Trophoblast cell (in vitro differentiated cells and primary cell): ENCODE measurements at regions not wholly inside any gene's neighbourhood (a gene's known extent, or its start where the extent isn't known, plus 50 kb on each side); places are given as distances from the start of the nearest gene placed in this dataset.

Experiments used
- DNase-seq, 2 donors: peaks; one replicate each; pipeline ENCODE4 v3.0.0-alpha.2; 2016
- H2AFZ ChIP-seq: 2 replicates; pipeline ENCODE4 v1.6.1; 2013; ENCODE audit warnings: low read length, moderate library complexity, mild to moderate bottlenecking; ENCODE audit not compliant: insufficient read depth, poor library complexity
- H2AK5ac ChIP-seq: 2 replicates; pipeline ENCODE4 v1.6.1; 2013; ENCODE audit warnings: mild to moderate bottlenecking, low read length
- H2BK120ac ChIP-seq: 2 replicates; pipeline ENCODE4 v1.6.1; 2013; ENCODE audit warnings: low read length, mild to moderate bottlenecking, moderate library complexity; ENCODE audit not compliant: insufficient read depth, poor library complexity
- H2BK12ac ChIP-seq: 2 replicates; pipeline ENCODE4 v1.6.1; 2013; ENCODE audit warnings: mild to moderate bottlenecking, low read length, moderate library complexity
- H2BK5ac ChIP-seq: 2 replicates; pipeline ENCODE4 v1.6.1; 2013; ENCODE audit warnings: low read length, low read depth, moderate library complexity, mild to moderate bottlenecking; ENCODE audit not compliant: poor library complexity
- H3K14ac ChIP-seq: 2 replicates; pipeline ENCODE4 v1.6.1; 2013; ENCODE audit warnings: mild to moderate bottlenecking, low read length
- H3K18ac ChIP-seq: 2 replicates; pipeline ENCODE4 v1.6.1; 2013; ENCODE audit warnings: mild to moderate bottlenecking, low read length
- H3K23ac ChIP-seq: 2 replicates; pipeline ENCODE4 v1.6.1; 2013; ENCODE audit warnings: low read length
- H3K27ac ChIP-seq: 2 replicates; pipeline ENCODE4 v1.5.1; 2013; ENCODE audit warnings: low read depth, mild to moderate bottlenecking, inconsistent platforms, low read length, moderate library complexity
- H3K27me3 ChIP-seq: 2 replicates; pipeline ENCODE4 v1.6.1; 2013; ENCODE audit warnings: inconsistent platforms, mild to moderate bottlenecking, low read length, moderate library complexity; ENCODE audit not compliant: insufficient read depth
- H3K36me3 ChIP-seq, 2 experiments: 1 replicate in 1 of 2; 2 replicates in 1 of 2; pipeline ENCODE4 v1.6.1; 2013; ENCODE audit warnings: low read length in 2 of 2, mild to moderate bottlenecking in 2 of 2, moderate library complexity in 1 of 2; ENCODE audit not compliant: insufficient read depth in 2 of 2, control insufficient read depth in 1 of 2
- H3K4ac ChIP-seq: 2 replicates; pipeline ENCODE4 v1.6.1; 2013; ENCODE audit warnings: low read depth, mild to moderate bottlenecking, low read length, moderate library complexity
- H3K4me1 ChIP-seq, 2 experiments: 1 replicate in 1 of 2; 2 replicates in 1 of 2; pipeline ENCODE4 v1.6.1; 2013; ENCODE audit warnings: low read length in 2 of 2, mild to moderate bottlenecking in 2 of 2, moderate library complexity in 1 of 2; ENCODE audit not compliant: insufficient read depth in 2 of 2, control insufficient read depth in 1 of 2
- H3K4me2 ChIP-seq: 2 replicates; pipeline ENCODE4 v1.6.1; 2013; ENCODE audit warnings: inconsistent platforms, mild to moderate bottlenecking, low read length, moderate library complexity
- H3K4me3 ChIP-seq: 2 replicates; pipeline ENCODE4 v1.5.1; 2013; ENCODE audit warnings: mild to moderate bottlenecking, low read depth, low read length, inconsistent platforms
- H3K79me1 ChIP-seq: one replicate; pipeline ENCODE4 v1.6.1; 2013; ENCODE audit warnings: low read length
- H3K79me2 ChIP-seq: 2 replicates; pipeline ENCODE4 v1.6.1; 2013; ENCODE audit warnings: low read length, mild to moderate bottlenecking; ENCODE audit not compliant: control insufficient read depth, insufficient read depth, poor library complexity
- H3K9ac ChIP-seq: 2 replicates; pipeline ENCODE4 v1.6.1; 2013; ENCODE audit warnings: mild to moderate bottlenecking, low read length
- H3K9me3 ChIP-seq: 2 replicates; pipeline ENCODE4 v1.6.1; 2013; ENCODE audit warnings: low read depth, mild to moderate bottlenecking, control low read depth, inconsistent platforms, low read length; ENCODE audit not compliant: insufficient read depth
- H4K12ac ChIP-seq: 2 replicates; pipeline ENCODE4 v1.6.1; 2013; ENCODE audit warnings: low read depth, mild to moderate bottlenecking, low read length, moderate library complexity
- H4K8ac ChIP-seq: 2 replicates; pipeline ENCODE4 v1.6.1; 2013; ENCODE audit warnings: low read depth, mild to moderate bottlenecking, low read length, moderate library complexity
- H4K91ac ChIP-seq: one replicate; pipeline ENCODE4 v1.6.1; 2013; ENCODE audit warnings: low read depth, mild to moderate bottlenecking, low read length, moderate library complexity
- WGBS: extraction: QIAGEN DNeasy Blood & Tissue Kit; methylation state at CpG from one replicate; pipeline ENCODE4 v1.1.7; 2013; ENCODE audit warnings: missing lambda C conversion rate; ENCODE audit not compliant: insufficient read length, insufficient coverage; ENCODE audit errors: extremely low coverage; 5-methylcytosine and 5-hydroxymethylcytosine counted together

- Histone ChIP-seq H3K23ac (no peak overlapping the region), H2BK5ac (no peak overlapping the region), H2BK120ac (no peak overlapping the region), H4K8ac (no peak overlapping the region), H3K27me3 (no peaks in the 10 kb centered on the region), H3K36me3 (no peaks in the 10 kb centered on the region), H3K14ac (no peak overlapping the region), H3K4me3 (no peak overlapping the region), H2AFZ (no peak overlapping the region), H3K4ac (no peak overlapping the region), H3K27ac (no peak overlapping the region), H3K18ac (no peak overlapping the region), H3K4me1 (peaks cover 0 to 7% of the 10 kb centered on the region in 2 experiments), H3K79me2 (no peaks in the 10 kb centered on the region), H3K79me1 (peaks cover 2% of the 10 kb centered on the region), H3K9me3 (no peaks in the 10 kb centered on the region), H4K91ac (no peak overlapping the region), H2AK5ac (no peak overlapping the region), H3K9ac (no peak overlapping the region), H3K4me2 (no peak overlapping the region), H4K12ac (no peak overlapping the region), H2BK12ac (no peak overlapping the region)
- no CpG with 5 or more reads among the region's 1 CpG for WGBS
- DNase-seq: no peak
Measured at GRCh38 chr1:81437213-81437612, 363.5 kb upstream of the ADGRL2 start.

DNA sequence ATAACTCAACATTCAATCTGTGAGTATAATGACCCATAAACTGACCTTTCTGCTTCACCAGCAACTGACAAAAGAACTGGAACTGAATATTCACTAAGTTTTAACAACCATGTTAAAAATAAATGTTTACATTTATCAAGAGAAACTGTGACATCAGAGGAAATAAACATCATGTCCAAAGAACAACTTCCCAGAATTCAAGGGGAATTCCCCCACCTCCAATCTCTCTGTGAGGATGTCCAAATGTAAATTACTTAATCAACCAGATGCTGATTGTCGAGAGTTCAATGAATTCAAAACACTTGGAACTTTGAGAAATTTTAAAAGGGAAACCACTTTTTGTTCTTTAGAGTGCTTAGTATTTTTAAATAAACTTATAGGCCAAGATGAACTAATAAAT, 365.6 kb upstream of the ADGRL2 start:
- no peak overlapping the region for H3K4me3 ChIP-seq
- no peak overlapping the region for H4K91ac ChIP-seq
- H3K36me3 ChIP-seq: no peaks in the 10 kb centered on the region
- H4K8ac ChIP-seq: no peak overlapping the region
- no peak for DNase-seq
- H2AK5ac ChIP-seq: no peak overlapping the region
- no peak overlapping the region for H3K27ac ChIP-seq
- H2BK12ac ChIP-seq: no peak overlapping the region
- H2BK5ac ChIP-seq: no peak overlapping the region
- peaks cover 8% of the 10 kb centered on the region for H3K79me1 ChIP-seq
- no peak overlapping the region for H3K18ac ChIP-seq
- peaks cover 2 to 13% of the 10 kb centered on the region in 2 experiments for H3K4me1 ChIP-seq
- no peak overlapping the region for H3K9ac ChIP-seq
- H3K4ac ChIP-seq: no peak overlapping the region
- H3K79me2 ChIP-seq: no peaks in the 10 kb centered on the region
- WGBS: no CpG with 5 or more reads among the region's 1 CpG
- no peak overlapping the region for H2AFZ ChIP-seq
- H3K23ac ChIP-seq: no peak overlapping the region
- H3K27me3 ChIP-seq: no peaks in the 10 kb centered on the region
- H3K4me2 ChIP-seq: no peak overlapping the region
- no peaks in the 10 kb centered on the region for H3K9me3 ChIP-seq
- H4K12ac ChIP-seq: no peak overlapping the region
- no peak overlapping the region for H3K14ac ChIP-seq
- H2BK120ac ChIP-seq: no peak overlapping the region

DNA sequence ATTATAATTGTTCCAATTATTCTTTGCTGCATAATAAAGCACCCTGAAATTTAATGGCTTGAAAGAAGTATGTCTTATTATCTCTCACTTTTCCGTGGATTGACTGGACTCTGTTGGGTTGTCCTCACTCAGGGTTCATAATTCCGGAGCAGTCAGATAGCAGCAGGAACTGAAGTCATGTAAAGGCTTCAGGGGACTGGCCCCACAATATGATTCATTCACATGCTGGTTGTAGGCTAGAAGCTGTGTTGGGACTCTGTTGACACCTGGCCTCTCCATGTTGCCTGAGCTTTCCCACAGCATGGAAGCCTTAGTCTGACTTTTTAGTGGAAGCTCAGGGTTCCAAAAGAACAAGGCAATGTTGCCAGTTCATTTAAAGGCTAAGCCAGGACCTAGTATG, 367.1 kb upstream of the ADGRL2 start:
- peak overlapping the region; percentile 16 for H2BK12ac ChIP-seq
- peaks cover 9 to 21% of the 10 kb centered on the region in 2 experiments for H3K4me1 ChIP-seq
- no peak overlapping the region for H3K4ac ChIP-seq
- peak overlapping the region; percentile 7 for H4K91ac ChIP-seq
- no peak overlapping the region for H3K18ac ChIP-seq
- DNase-seq: no peak
- peak overlapping the region; percentile 6 for H3K27ac ChIP-seq
- no peaks in the 10 kb centered on the region for H3K36me3 ChIP-seq
- H3K79me1 ChIP-seq: peaks cover 13% of the 10 kb centered on the region
- H3K4me3 ChIP-seq: no peak overlapping the region
- no CpG with 5 or more reads among the region's 2 CpGs for WGBS
- no peak overlapping the region for H4K12ac ChIP-seq
- H2AFZ ChIP-seq: no peak overlapping the region
- no peak overlapping the region for H3K9ac ChIP-seq
- H3K4me2 ChIP-seq: no peak overlapping the region
- H2BK5ac ChIP-seq: no peak overlapping the region
- no peaks in the 10 kb centered on the region for H3K27me3 ChIP-seq
- no peak overlapping the region for H3K14ac ChIP-seq
- H3K23ac ChIP-seq: no peak overlapping the region
- H2AK5ac ChIP-seq: no peak overlapping the region
- H3K9me3 ChIP-seq: no peaks in the 10 kb centered on the region
- H4K8ac ChIP-seq: no peak overlapping the region
- H2BK120ac ChIP-seq: no peak overlapping the region
- H3K79me2 ChIP-seq: no peaks in the 10 kb centered on the region

DNA sequence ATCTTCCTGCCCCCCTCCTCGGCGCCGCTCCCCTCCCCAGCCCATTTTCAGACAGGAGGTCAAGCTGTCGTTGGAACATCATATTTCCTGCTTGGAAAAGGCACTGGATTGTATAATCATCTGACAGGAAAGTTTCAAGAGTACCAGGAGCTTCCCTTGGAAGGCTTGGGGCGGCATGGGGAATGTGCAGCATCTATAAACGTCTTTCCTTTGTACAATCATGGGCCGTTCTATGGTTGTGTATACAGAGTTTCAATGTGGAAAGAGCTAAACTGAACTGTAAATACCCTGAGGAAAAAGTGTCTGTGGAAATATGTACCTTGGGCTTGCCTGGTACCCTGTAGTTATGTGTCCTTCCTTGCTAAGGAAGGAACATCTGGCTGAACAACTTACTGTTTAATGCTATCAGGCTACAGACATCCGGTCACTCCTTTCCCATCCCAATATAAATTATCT, 368.1 kb upstream of the ADGRL2 start:
- Histone ChIP-seq H2BK12ac (no peak overlapping the region), H3K9me3 (no peaks in the 10 kb centered on the region), H4K12ac (no peak overlapping the region), H2AK5ac (no peak overlapping the region), H3K23ac (no peak overlapping the region), H3K9ac (no peak overlapping the region), H3K27ac (peak overlapping the region; percentile 78), H3K36me3 (no peaks in the 10 kb centered on the region), H3K4me2 (peak overlapping the region; percentile 5), H3K79me2 (no peaks in the 10 kb centered on the region), H3K4ac (no peak overlapping the region), H3K4me3 (no peak overlapping the region), H3K4me1 (peaks cover 13 to 25% of the 10 kb centered on the region in 2 experiments), H2BK120ac (no peak overlapping the region), H4K91ac (no peak overlapping the region), H3K27me3 (no peaks in the 10 kb centered on the region), H2BK5ac (peak overlapping the region; percentile 64), H3K79me1 (peaks cover 18% of the 10 kb centered on the region), H2AFZ (no peak overlapping the region), H3K18ac (no peak overlapping the region), H4K8ac (no peak overlapping the region), H3K14ac (no peak overlapping the region)
- no CpG with 5 or more reads among the region's 8 CpGs for WGBS
- no peak for DNase-seq
